Liver (tissue), 8 donors: ENCODE measurements at regions not wholly inside any gene's neighbourhood (a gene's known extent, or its start where the extent isn't known, plus 50 kb on each side); places are given as distances from the start of the nearest gene placed in this dataset.

Experiments used
- DNase-seq: peaks from one replicate; pipeline ENCODE4 v3.0.0-alpha.2; 2017; ENCODE audit warnings: low spot score
- H3K27ac ChIP-seq, 2 donors: one replicate each; pipeline ENCODE4 v1.7.0; 2013; ENCODE audit warnings: inconsistent platforms in 2 of 2, low read length in 2 of 2, control low read depth in 1 of 2, low read depth in 1 of 2, mild to moderate bottlenecking in 1 of 2
- H3K27me3 ChIP-seq, 4 donors: one replicate each; pipeline versions ENCODE4 v1.6.1 to v1.7.0; 2013; ENCODE audit warnings: low read length in 3 of 4, inconsistent platforms in 1 of 4, mild to moderate bottlenecking in 1 of 4, moderate library complexity in 1 of 4; ENCODE audit not compliant: control insufficient read depth in 4 of 4, insufficient read depth in 4 of 4
- H3K36me3 ChIP-seq, 4 donors: one replicate each; pipeline versions ENCODE4 v1.6.1 to v1.7.0; 2013; ENCODE audit warnings: low read length in 3 of 4, mild to moderate bottlenecking in 3 of 4, low read depth in 1 of 4, moderate library complexity in 1 of 4; ENCODE audit not compliant: control insufficient read depth in 4 of 4, insufficient read depth in 3 of 4
- H3K4me1 ChIP-seq, 4 donors: one replicate each; pipeline versions ENCODE4 v1.6.1 to v1.7.0; 2013; ENCODE audit warnings: low read length in 3 of 4, mild to moderate bottlenecking in 3 of 4, moderate library complexity in 1 of 4; ENCODE audit not compliant: control insufficient read depth in 4 of 4, insufficient read depth in 4 of 4
- H3K4me3 ChIP-seq, 3 donors: one replicate each; pipeline versions ENCODE4 v1.6.1 to v1.7.0; 2013; ENCODE audit warnings: low read length in 3 of 3, control low read depth in 1 of 3, low read depth in 1 of 3, mild to moderate bottlenecking in 1 of 3
- H3K9ac ChIP-seq, 2 donors: one replicate each; pipeline ENCODE4 v1.7.0; 2013; ENCODE audit warnings: low read length in 2 of 2, mild to moderate bottlenecking in 2 of 2, moderate library complexity in 2 of 2, control low read depth in 1 of 2, low read depth in 1 of 2
- H3K9me3 ChIP-seq, 4 donors: one replicate each; pipeline versions ENCODE4 v1.6.1 to v1.7.0; 2013; ENCODE audit warnings: low read length in 3 of 4; ENCODE audit not compliant: control insufficient read depth in 4 of 4
- EGR1 ChIP-seq, 2 donors: IDR thresholded peaks; 2 replicates each; pipeline ENCODE4 v1.6.1; 2016 to 2018; ENCODE audit warnings: antibody characterized with exemption in 2 of 2, low read depth in 2 of 2
- FOXA1 ChIP-seq: IDR thresholded peaks from 2 replicates; pipeline ENCODE4 v1.6.1; 2016; ENCODE audit warnings: antibody characterized with exemption
- FOXA2 ChIP-seq: IDR thresholded peaks from 2 replicates; pipeline ENCODE4 v1.6.1; 2016; ENCODE audit warnings: antibody characterized with exemption
- GABPA ChIP-seq, 2 donors: IDR thresholded peaks in 1 of 2; conservative IDR thresholded peaks in 1 of 2; 2 replicates each; pipeline ENCODE4 v1.6.1; 2016; ENCODE audit warnings: antibody characterized with exemption in 2 of 2, mild to moderate bottlenecking in 1 of 2, moderate library complexity in 1 of 2
- HNF4A ChIP-seq, 2 donors: conservative IDR thresholded peaks; 2 replicates each; pipeline ENCODE4 v1.6.1; 2016; ENCODE audit warnings: antibody characterized with exemption in 2 of 2, mild to moderate bottlenecking in 2 of 2
- HNF4G ChIP-seq: IDR thresholded peaks from 2 replicates; pipeline ENCODE4 v1.6.1; 2016; ENCODE audit warnings: antibody characterized with exemption
- JUND ChIP-seq, 2 donors: IDR thresholded peaks; 2 replicates each; pipeline ENCODE4 v1.6.1; 2016; ENCODE audit warnings: antibody characterized with exemption in 2 of 2
- MAX ChIP-seq: IDR thresholded peaks from 2 replicates; pipeline ENCODE4 v1.6.1; 2016; ENCODE audit warnings: antibody characterized with exemption
- NR2F2 ChIP-seq: IDR thresholded peaks from 2 replicates; pipeline ENCODE4 v1.6.1; 2016; ENCODE audit warnings: antibody characterized with exemption
- RAD21 ChIP-seq, 2 donors: IDR thresholded peaks; 2 replicates each; pipeline ENCODE4 v1.6.1; 2016; ENCODE audit warnings: antibody characterized with exemption in 2 of 2, mild to moderate bottlenecking in 2 of 2
- REST ChIP-seq: IDR thresholded peaks from 2 replicates; pipeline ENCODE4 v1.6.1; 2016; ENCODE audit warnings: antibody characterized with exemption, mild to moderate bottlenecking
- RXRA ChIP-seq, 2 donors: IDR thresholded peaks; 2 replicates each; pipeline ENCODE4 v1.6.1; 2017 to 2018; ENCODE audit warnings: antibody characterized with exemption in 2 of 2, mild to moderate bottlenecking in 1 of 2
- SP1 ChIP-seq: IDR thresholded peaks from 2 replicates; pipeline ENCODE4 v1.6.1; 2018; ENCODE audit warnings: antibody characterized with exemption, mild to moderate bottlenecking
- TAF1 ChIP-seq: conservative IDR thresholded peaks from 2 replicates; pipeline ENCODE4 v1.6.1; 2016; ENCODE audit warnings: antibody characterized with exemption, mild to moderate bottlenecking
- YY1 ChIP-seq: IDR thresholded peaks from 2 replicates; pipeline ENCODE4 v1.6.1; 2016; ENCODE audit warnings: antibody characterized with exemption, mild to moderate bottlenecking
- ZBTB33 ChIP-seq: IDR thresholded peaks from 2 replicates; pipeline ENCODE4 v1.6.1; 2016; ENCODE audit warnings: antibody characterized with exemption
- WGBS: extraction: QIAGEN DNeasy Blood & Tissue Kit; methylation state at CpG from one replicate; pipeline ENCODE4 v1.1.7; 2013; 5-methylcytosine and 5-hydroxymethylcytosine counted together
- TF ChIP-seq, protein P1 (sequence below): IDR thresholded peaks from 2 replicates; pipeline ENCODE4 v1.6.1; 2016; ENCODE audit warnings: antibody characterized with exemption
- TF ChIP-seq, protein P2 (sequence below): fragments of 150-350 bp; IDR thresholded peaks from 2 replicates; pipeline ENCODE4 v1.5.1; 2017; ENCODE audit warnings: improper control_type of control experiment, low read depth, low read length; ENCODE audit not compliant: missing input control
- donor health status: healthy.
- donor health status: healthy.
- donor health status: healthy.
- donor health status: healthy.
- donor health status: healthy.

- peaks cover 0 to 20% (median 0%) of the 10 kb centered on the region in 4 donors for H3K27me3 ChIP-seq
- WGBS = 55% methylated on average over 7 of the region's 7 CpGs
- no peak for TF ChIP-seq GABPA (IDR thresholded peaks at IDR 0.05 in 1 of 2, conservative IDR thresholded peaks at IDR 0.05 in 1 of 2)
- no peak for TF ChIP-seq RXRA (IDR thresholded peaks at IDR 0.05)
- TF ChIP-seq FOXA2 = no peak
- TF ChIP-seq, protein P1, sequence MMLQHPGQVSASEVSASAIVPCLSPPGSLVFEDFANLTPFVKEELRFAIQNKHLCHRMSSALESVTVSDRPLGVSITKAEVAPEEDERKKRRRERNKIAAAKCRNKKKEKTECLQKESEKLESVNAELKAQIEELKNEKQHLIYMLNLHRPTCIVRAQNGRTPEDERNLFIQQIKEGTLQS = no peak
- TF ChIP-seq EGR1 (IDR thresholded peaks at IDR 0.05; ENCODE audit: low read depth in 2 of 2) = no peak
Observed at GRCh38 chr13:26921918-26922317, 161.3 kb upstream of the GPR12 start.

DNA sequence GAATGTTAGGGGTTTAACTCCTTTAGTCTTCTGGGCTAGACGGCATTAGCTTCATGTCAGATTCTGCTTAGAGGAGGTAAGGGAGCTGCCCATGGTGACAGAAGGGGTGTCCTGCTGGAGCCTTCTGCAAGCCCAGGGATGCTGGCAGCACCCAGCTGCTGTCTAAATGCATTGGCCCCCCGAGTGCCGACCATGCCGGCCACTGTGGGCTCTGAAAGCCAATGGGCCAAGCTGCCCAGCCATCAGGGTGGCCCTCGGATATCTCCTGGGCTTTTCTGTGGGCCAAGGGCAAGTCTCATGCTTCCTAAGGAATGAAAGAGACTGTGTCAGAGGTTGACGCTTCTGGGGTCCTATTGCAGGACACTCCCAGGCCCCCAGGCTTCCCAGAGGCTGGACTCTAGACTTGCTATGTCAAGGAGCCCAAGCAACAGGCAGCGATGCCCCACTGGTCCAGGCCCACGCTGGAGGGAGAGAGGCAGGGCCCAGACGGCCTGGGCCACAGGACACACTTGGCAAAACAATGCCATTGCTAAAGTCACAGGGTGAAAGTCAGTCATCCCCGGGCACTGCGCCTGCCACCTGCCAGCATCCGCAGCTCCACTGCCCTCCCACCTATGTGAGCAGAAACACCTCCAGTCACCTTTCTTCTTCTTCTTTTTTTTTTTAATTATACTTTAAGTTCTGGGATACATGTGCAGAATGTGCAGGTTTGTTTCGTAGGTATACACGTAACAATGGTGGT, 160.2 kb upstream of the GPR12 start:
- TF ChIP-seq EGR1 (IDR thresholded peaks at IDR 0.05; ENCODE audit: low read depth in 2 of 2) (no peak), FOXA2 (no peak), HNF4G (no peak), MAX (no peak), TAF1 (no peak), NR2F2 (no peak), ZBTB33 (no peak), JUND (IDR thresholded peaks at IDR 0.05) (no peak), RXRA (IDR thresholded peaks at IDR 0.05) (no peak), HNF4A (conservative IDR thresholded peaks at IDR 0.05) (no peak), RAD21 (IDR thresholded peaks at IDR 0.05) (no peak), GABPA (IDR thresholded peaks at IDR 0.05 in 1 of 2, conservative IDR thresholded peaks at IDR 0.05 in 1 of 2) (no peak), REST (no peak), SP1 (no peak), FOXA1 (no peak), YY1 (no peak)
- TF ChIP-seq, protein P1 = no peak
- TF ChIP-seq, protein P2, sequence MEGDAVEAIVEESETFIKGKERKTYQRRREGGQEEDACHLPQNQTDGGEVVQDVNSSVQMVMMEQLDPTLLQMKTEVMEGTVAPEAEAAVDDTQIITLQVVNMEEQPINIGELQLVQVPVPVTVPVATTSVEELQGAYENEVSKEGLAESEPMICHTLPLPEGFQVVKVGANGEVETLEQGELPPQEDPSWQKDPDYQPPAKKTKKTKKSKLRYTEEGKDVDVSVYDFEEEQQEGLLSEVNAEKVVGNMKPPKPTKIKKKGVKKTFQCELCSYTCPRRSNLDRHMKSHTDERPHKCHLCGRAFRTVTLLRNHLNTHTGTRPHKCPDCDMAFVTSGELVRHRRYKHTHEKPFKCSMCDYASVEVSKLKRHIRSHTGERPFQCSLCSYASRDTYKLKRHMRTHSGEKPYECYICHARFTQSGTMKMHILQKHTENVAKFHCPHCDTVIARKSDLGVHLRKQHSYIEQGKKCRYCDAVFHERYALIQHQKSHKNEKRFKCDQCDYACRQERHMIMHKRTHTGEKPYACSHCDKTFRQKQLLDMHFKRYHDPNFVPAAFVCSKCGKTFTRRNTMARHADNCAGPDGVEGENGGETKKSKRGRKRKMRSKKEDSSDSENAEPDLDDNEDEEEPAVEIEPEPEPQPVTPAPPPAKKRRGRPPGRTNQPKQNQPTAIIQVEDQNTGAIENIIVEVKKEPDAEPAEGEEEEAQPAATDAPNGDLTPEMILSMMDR = no peak
- WGBS = 85% methylated on average over 14 of the region's 14 CpGs
- no peak overlapping the region for H3K9ac ChIP-seq
- H3K9me3 ChIP-seq = no peaks in the 10 kb centered on the region
- DNase-seq = no peak
- H3K4me1 ChIP-seq = no peaks in the 10 kb centered on the region
- H3K36me3 ChIP-seq = no peaks in the 10 kb centered on the region
- H3K27ac ChIP-seq = no peak overlapping the region
- peaks cover 0 to 12% (median 0%) of the 10 kb centered on the region in 4 donors for H3K27me3 ChIP-seq
- no peak overlapping the region for H3K4me3 ChIP-seq

More at GRCh38 chr13:26921918-26922317, 161.3 kb upstream of the GPR12 start:
- no peaks in the 10 kb centered on the region for H3K4me1 ChIP-seq
- H3K4me3 ChIP-seq = no peak overlapping the region
- no peak overlapping the region for H3K27ac ChIP-seq
- H3K9me3 ChIP-seq = no peaks in the 10 kb centered on the region
- H3K36me3 ChIP-seq = no peaks in the 10 kb centered on the region
- no peak overlapping the region for H3K9ac ChIP-seq
- DNase-seq = no peak
